Inflammatory macrophage treated with lipopolysaccharide for 4 hours (primary cell): ENCODE measurements at regions not wholly inside any gene's neighbourhood (a gene's known extent, or its start where the extent isn't known, plus 50 kb on each side); places are given as distances from the start of the nearest gene placed in this dataset.
"Not testable (repeated sequence)": the region's sequence is repeated elsewhere in the genome, so short reads cannot be mapped to it uniquely, and the experiment has no call there.

ENCODE experiments used
- DNase-seq: peaks from one replicate; pipeline ENCODE4 v3.0.0-alpha.2; 2020

DNA sequence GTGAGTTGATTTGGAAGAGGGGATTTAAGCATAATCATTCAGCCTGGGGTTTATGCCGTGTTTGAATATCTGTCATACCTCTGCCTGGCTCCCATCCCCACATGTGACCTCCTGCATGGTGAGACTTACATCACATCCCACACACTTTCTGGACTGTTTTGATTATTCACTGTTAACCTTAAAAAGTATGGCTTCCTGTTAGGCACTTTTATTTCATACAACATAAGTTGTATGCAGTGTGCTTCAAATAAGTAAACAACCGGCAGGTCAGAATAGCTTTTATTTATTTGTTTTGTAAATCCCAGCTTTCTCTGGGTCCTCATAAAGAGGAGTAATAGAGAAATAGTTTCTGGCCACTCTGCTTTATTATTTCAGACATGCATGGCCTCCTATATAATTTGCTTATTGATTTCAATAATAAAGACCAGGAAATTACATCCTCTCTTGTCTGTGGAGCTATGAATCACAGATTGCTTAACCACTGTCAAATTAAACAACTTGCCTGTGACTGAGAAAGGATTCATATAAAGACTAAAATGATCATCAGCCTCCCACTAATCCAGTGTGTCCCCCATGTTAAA lies 376.8 kb upstream of the ZFP42 start:
- DNase-seq, result no peak

GRCh38 chr4:187619319-187619718 lies 376.3 kb upstream of the ZFP42 start:
- DNase-seq, result no peak

DNA sequence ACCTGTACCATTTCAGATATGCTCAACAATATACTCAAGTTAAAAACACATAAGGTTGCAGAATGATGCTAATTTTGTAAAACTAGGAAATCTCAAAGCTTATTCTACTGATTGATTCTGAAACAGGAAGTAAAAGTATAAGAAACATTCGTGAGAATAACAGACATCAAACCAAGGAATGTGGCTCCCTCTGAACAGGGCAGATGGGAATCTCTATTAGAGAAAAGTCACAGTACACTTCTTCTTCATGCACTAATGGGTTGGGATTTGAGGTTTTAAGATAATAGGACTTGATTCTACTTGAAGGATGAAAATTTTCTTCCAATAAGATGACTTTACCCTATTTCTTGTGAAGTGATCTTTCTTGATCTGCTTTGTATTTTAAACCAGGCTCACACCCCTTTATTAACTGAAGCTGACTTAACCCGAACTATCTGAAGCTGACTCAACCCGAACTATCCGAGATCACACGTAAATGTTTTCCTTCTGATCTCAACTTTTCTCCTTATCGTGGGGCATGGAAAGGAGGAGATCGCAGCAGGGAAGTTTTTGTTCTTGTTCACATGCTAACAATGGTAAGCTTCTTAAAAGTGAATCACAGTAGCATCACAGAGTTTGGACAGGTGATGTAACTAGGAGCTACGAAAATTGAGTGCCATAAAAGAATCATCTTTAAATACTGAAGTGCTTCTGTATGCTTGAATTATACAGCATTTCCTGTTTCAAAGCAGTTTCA lies 363.1 kb upstream of the ZFP42 start:
- DNase-seq, result no peak

DNA sequence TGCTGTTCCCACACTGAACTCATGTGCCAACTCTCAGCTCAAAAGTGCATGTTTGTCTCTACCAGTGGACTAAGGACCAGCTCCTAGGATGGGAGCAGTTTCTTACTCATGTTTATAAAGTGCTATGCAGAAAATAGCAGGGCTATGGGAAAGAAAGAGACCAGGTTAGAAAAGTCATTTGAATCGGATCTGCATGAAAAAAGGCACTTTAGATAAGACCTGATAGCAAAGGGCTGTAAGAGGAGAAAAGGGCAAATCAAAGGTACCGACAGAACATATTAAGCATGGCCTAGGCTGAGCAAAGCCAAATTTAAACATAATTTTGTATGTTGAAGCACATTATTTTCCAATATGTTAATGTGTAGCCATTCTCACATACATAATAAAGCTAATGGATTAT lies 362.3 kb upstream of the ZFP42 start:
- DNase-seq, result no peak

GRCh38 chr4:187656959-187657358 lies 338.6 kb upstream of the ZFP42 start:
- DNase-seq, result no peak

DNA sequence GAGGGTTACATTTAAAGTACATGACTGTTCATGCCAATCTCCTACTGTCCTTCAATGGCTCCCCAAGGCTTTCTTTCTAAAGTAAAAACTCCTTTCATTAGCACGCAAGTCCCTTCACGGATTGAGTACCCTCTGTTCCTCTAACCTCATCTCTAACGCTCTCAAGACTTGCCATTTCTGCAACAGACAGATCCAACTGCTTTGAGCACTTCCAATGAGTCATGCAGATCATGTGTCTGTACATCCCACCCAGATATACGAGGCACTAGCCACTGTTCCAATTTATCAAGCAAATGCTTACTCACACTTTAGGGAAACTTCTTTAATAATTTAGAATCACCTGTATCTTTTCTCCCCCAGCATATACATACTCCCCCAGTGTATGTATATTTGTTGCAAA lies 332.5 kb upstream of the ZFP42 start:
- no peak for DNase-seq

GRCh38 chr4:187664011-187664410 lies 331.6 kb upstream of the ZFP42 start:
- no peak for DNase-seq

GRCh38 chr4:187665086-187665485 lies 330.5 kb upstream of the ZFP42 start:
- no peak for DNase-seq

- DNase-seq, result no peak
Measured at GRCh38 chr4:187666034-187666433, 329.5 kb upstream of the ZFP42 start.

DNA sequence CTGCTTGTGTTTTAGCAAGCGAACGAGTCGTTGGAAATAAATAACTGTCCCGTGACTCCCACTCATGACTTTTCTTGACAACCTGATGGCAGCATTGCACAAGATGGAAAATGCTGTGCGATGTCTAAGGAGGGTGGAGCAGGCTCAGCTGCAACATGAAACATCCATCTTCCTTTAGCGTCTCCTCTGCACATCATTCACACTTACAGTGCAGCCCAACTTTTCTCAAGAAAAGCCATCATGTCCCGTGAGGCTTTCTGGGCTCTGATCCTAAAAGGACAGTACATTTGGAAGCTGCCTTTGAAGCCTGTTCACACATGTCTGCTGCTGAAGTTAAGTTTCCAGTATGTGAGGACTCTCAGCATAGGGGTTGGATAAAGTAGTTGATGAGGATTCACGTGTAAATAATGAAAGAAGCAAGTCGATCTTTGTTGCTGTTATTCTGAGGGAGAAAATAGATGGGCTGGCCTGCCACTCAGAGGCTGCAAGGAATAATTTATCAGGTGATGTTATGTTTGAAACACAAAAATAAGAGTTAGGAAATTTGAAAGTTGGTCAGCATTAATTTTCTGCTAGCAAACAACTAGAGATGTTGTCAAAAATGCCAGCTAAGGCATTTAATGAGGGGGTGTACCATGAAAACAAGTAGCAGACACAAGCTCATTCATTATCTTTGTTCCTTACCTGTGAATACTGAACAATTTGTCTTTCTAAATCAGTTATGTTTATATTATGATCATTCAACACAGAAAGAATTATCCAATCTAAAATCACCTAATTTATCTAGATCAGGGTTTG lies 328.7 kb upstream of the ZFP42 start:
- no peak for DNase-seq

DNA sequence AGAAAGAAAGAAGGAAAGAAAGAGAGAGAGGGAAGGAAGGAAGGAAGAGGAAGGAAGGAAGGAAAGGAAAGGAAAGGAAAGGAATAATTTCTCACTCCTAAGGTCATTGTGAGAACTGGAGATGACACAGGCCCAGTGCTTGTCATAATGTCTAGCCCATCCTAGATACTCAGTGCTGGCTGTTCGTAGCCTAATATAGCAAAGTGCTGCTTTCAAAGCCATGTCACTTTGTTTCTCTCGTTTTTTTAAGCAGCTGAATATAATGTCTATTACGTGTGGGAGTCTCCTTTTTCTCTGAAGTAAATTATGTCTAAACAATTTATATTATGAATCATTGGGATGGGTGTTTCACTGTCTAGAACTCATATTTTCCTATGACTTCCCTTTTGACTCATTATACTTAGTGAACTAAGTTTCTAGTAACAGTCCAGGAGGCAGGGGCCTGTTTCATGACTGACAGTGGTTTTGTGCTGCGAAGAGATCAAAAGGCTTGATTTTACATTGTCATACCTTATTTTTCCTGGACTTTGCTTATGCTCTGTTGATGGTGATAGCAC lies 327.0 kb upstream of the ZFP42 start:
- no peak for DNase-seq

DNA sequence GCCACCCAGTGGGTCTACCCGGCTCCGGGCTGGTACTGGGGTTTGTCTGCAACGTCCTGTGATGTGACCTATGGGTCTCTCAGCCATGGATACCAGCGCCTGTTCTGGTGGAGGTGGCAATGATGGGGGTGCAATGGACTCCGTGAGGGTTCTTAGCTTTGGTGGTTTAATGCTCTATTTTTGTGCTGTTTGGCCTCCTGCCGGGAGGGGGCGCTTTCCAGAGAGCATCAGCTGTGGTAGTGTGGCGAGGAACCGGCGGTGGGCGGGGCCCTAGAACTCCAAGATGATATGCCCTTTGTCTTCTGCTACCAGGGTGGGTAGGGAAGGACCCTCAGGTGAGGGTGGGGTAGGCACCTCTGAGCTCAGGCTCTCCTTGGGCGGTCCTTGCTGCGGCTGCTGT lies 324.1 kb upstream of the ZFP42 start:
- not testable (repeated sequence) for DNase-seq

- DNase-seq, result not testable (repeated sequence)
Measured at GRCh38 chr4:187671958-187672357, 323.6 kb upstream of the ZFP42 start.

DNA sequence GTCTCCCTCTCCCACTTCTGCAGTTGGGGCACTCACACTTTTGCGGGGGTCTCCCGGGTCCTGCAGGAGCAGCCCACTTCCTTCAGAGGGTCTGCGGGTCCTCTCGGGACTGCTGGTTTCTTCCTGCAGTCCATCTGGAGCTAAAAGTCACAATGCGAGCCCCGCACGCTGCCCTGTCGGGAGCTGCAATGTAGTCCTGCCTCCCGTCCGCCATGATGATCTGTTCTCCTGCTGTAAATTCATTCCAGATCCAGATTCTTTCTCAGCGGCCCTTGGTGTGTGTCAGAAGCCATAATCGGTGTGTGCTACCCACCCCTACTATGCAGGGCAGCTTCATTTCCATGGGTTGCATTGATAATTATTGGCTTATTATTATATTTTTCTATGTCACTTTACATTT lies 323.0 kb upstream of the ZFP42 start:
- not testable (repeated sequence) for DNase-seq

GRCh38 chr4:187679450-187679849 lies 316.1 kb upstream of the ZFP42 start:
- no peak for DNase-seq

GRCh38 chr4:187685247-187685646 lies 310.3 kb upstream of the ZFP42 start:
- no peak for DNase-seq

DNA sequence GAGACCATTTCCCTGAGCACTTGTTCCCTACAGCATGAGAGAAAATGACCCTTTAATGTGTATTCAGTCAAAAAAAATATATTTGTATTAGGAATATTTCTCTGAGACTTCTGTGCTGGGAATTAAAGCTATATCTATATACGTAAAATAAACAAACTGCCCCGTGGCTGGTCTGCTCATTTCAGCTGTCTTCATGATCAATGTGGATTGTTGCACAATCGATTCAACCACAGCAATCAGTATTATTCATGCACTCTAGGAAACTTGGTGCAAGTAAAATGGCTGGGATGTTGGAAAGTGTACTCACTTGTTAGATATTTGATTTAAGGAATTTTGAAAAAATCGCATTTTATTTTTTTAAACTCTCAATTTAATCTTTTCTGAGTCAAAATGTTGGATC lies 307.9 kb upstream of the ZFP42 start:
- DNase-seq, result no peak

GRCh38 chr4:187692626-187693025 lies 302.9 kb upstream of the ZFP42 start:
- DNase-seq, result no peak

DNA sequence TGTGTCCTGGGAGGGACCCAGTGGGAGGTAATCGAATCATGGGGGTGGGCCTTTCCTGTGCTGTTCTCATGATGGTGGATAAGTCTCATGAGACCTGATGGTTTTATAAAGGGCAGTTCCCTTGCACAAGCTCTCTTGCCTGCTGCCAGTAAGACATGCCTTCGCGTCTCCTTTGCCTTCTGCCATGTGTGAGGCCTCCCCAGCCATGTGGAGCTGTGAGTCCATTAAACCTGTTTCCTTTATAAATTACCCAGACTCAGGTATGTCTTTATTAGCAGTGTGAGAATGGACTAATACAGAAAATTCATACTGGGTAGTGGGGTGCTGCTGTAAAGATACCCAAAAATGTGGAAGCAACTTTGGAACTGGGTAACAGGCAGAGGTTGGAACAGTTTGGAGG lies 300.0 kb upstream of the ZFP42 start:
- not testable (repeated sequence) for DNase-seq

DNA sequence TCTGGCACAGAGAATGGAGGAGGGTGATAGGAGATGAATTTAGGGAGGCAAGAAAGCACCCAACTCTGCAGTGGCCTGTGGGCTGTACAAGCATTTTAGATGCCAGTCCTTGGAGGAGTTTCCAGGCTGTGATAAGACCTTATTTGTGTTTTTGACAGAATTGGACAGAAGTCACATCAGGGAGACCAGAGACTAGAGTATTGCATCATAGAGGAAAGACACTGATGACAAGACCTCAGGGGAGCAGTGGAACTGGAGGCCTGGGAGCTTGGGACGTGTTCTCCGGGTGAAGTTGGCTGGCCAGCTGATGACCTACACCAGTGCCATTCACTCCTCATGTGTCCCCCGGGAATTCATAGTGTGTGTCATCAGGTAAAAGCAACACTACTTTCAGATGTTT lies 284.0 kb upstream of the ZFP42 start:
- DNase-seq, result no peak

DNA sequence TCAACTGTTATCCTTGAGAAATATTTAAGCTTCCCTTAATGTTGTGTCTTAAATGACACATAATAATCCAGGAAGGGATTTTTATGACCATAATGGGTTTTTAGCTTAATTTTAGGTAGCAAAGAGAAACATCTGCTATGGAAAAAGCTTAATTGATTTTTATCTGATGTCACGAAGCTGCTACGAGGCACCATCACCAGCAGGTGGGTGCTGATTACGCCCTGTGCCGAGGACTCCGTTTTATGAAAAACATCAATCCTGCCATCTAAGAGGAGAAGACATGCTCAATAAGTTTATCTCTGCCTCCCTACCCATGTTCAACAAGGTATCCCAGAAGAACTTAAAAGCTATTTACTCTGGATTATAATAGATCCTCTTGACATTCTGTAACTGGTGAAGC lies 280.6 kb upstream of the ZFP42 start:
- no peak for DNase-seq

GRCh38 chr4:187715466-187715865 lies 280.1 kb upstream of the ZFP42 start:
- DNase-seq, result no peak

- no peak for DNase-seq
Measured at GRCh38 chr4:187724456-187724855, 271.1 kb upstream of the ZFP42 start.

DNA sequence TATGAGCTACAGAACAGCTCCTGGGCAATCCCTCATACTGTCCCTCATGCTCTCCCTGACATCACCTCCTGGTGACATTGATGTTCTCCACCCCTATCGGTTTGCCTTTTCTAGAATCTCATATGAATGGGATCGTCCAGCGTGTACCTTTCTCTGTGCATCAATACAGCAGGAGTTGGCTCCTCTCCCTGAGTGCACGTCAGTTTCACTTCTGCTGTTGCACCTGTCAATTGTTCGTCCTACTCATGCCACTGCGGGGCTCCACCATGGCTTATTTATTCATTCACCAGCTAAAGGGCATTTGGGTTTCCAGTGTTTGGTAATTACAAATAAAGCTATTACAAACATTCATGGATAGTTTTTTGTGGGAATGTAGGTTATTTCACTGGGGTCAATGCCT lies 269.1 kb upstream of the ZFP42 start:
- no peak for DNase-seq
